ENCODE measurements at regions not wholly inside any gene's neighbourhood (a gene's known extent, or its start where the extent isn't known, plus 50 kb on each side); places are given as distances from the start of the nearest gene placed in this dataset.

GRCh38 chr15:31273258-31273941 lies 53.2 kb upstream of the KLF13 start:
- TF ChIP-seq CTCF (IDR thresholded peaks at IDR 0.05 in 4 of 5, conservative IDR thresholded peaks at IDR 0.05 in 1 of 5) (no peak), POLR2A (IDR thresholded peaks at IDR 0.05) (no peak)

Measured in gastrocnemius medialis (tissue), 4 donors.